ENCODE measurements at regions not wholly inside any gene's neighbourhood (a gene's known extent, or its start where the extent isn't known, plus 50 kb on each side); places are given as distances from the start of the nearest gene placed in this dataset.

- no peak overlapping the region for H2AK5ac ChIP-seq (ENCODE audit: low read depth, low read length)
- no TSS peak for BruUV-seq (replicated peaks)
- no peak overlapping the region for H3K4me3 ChIP-seq (ENCODE audit: insufficient read depth, low read depth, low read length)
- no peak overlapping the region for H3K4ac ChIP-seq (ENCODE audit: low read depth, low read length)
- no peak overlapping the region for H3K27ac ChIP-seq (ENCODE audit: insufficient read depth, low read length)
- H2AFZ ChIP-seq (replicated peaks; ENCODE audit: low read length, poor library complexity), result no peak overlapping the region
- H3K4me2 ChIP-seq (ENCODE audit: low read depth, low read length), result no peak overlapping the region
- TF ChIP-seq CTCF (conservative IDR thresholded peaks at IDR 0.05; ENCODE audit: low read depth, low read length) (no peak), ELK1 (IDR thresholded peaks at IDR 0.05; ENCODE audit: borderline replicate concordance, low read depth, low read length) (no peak), MAZ (IDR thresholded peaks at IDR 0.05; ENCODE audit: borderline replicate concordance, low read depth, low read length) (no peak), USF2 (IDR thresholded peaks at IDR 0.05; ENCODE audit: low read depth, low read length) (no peak), RFX5 (IDR thresholded peaks at IDR 0.05; ENCODE audit: low read depth, low read length) (no peak), BHLHE40 (IDR thresholded peaks at IDR 0.05; ENCODE audit: low read depth, low read length) (no peak), CHD1 (IDR thresholded peaks at IDR 0.05; ENCODE audit: low read depth, low read length) (no peak), FOS (IDR thresholded peaks at IDR 0.05; ENCODE audit: low read depth, low read length) (no peak), NFE2L2 (IDR thresholded peaks at IDR 0.05; ENCODE audit: low read depth, low read length) (no peak), RCOR1 (IDR thresholded peaks at IDR 0.05; ENCODE audit: insufficient replicate concordance, low read length) (no peak), MAFK (IDR thresholded peaks at IDR 0.05; ENCODE audit: low read depth, low read length) (no peak), RAD21 (IDR thresholded peaks at IDR 0.05; ENCODE audit: low read length) (no peak), MXI1 (IDR thresholded peaks at IDR 0.05; ENCODE audit: borderline replicate concordance, low read depth, low read length) (no peak), POLR2A (IDR thresholded peaks at IDR 0.05; ENCODE audit: low read depth, low read length) (no peak), CEBPB (IDR thresholded peaks at IDR 0.05; ENCODE audit: low read depth, low read length) (no peak), SMC3 (IDR thresholded peaks at IDR 0.05; ENCODE audit: low read depth, low read length) (no peak)
- CTCF ChIA-PET, result no interaction called here
- no peak overlapping the region for H3K18ac ChIP-seq (ENCODE audit: low read depth, low read length)
- intact Hi-C loops (cut with micrococcal nuclease), result no loop called here
- H3K23ac ChIP-seq (ENCODE audit: low read depth, low read length), result no peak overlapping the region
- no peak overlapping the region for H4K5ac ChIP-seq (ENCODE audit: low read depth, low read length)
- no peaks in the 10 kb centered on the region for H3K4me1 ChIP-seq (ENCODE audit: control insufficient read depth, insufficient read depth, low read length)
- no peak overlapping the region for H2BK120ac ChIP-seq (ENCODE audit: low read depth, low read length)
- H3K9me3 ChIP-seq (ENCODE audit: control insufficient read depth, insufficient read depth, low read length), result 0 out of 2 replicates have a peak, but pooled peaks cover 2% of the 10 kb centered on the region
- ATAC-seq (ENCODE audit: low read depth), result no peak
- H3K9ac ChIP-seq (ENCODE audit: low read depth, low read length), result no peak overlapping the region
- H3K79me1 ChIP-seq (ENCODE audit: low read depth in 1 of 2, low read length in 2 of 2), result no peaks in the 10 kb centered on the region
- no CpG with 5 or more reads among the region's 3 CpGs for WGBS, 2 experiments (ENCODE audit: extremely low coverage in 2 of 2, insufficient read length in 1 of 2)
- H3K14ac ChIP-seq (replicated peaks; ENCODE audit: low read depth, low read length), result no peak overlapping the region
- H4K8ac ChIP-seq (ENCODE audit: low read depth in 2 of 2, low read length in 2 of 2), result no peak overlapping the region
- H3K36me3 ChIP-seq (ENCODE audit: control insufficient read depth, insufficient read depth, low read length), result no peaks in the 10 kb centered on the region
- no peaks in the 10 kb centered on the region for H3K9me1 ChIP-seq (ENCODE audit: insufficient read depth, low read length)
- H2BK15ac ChIP-seq (ENCODE audit: low read depth, low read length), result no peak overlapping the region
- H4K91ac ChIP-seq (ENCODE audit: insufficient read depth, low read depth, low read length), result no peak overlapping the region
- DNase-seq, result no peak
- in situ Hi-C loops (cut with MboI; ENCODE audit: low sequenced_read_pairs), result no loop called here
- H2AK9ac ChIP-seq (replicated peaks; ENCODE audit: low read depth, low read length, poor library complexity), result no peak overlapping the region
- dilution Hi-C loops (cut with HindIII; ENCODE audit: low sequenced_read_pairs, unreplicated experiment), result no loop called here
- no peaks in the 10 kb centered on the region for H4K20me1 ChIP-seq (ENCODE audit: insufficient read depth, low read length)
- H2BK20ac ChIP-seq (ENCODE audit: low read depth, low read length), result no peak overlapping the region
- no peaks in the 10 kb centered on the region for H3K27me3 ChIP-seq (ENCODE audit: control insufficient read depth, insufficient read depth, low read length)
- H3K56ac ChIP-seq (ENCODE audit: extremely low read depth, insufficient read depth, low read length), result no peak overlapping the region
- POLR2A ChIA-PET (ENCODE audit: unreplicated experiment), result no interaction called here
- H2BK5ac ChIP-seq (ENCODE audit: low read depth, low read length, poor library complexity, severe bottlenecking), result no peak overlapping the region
Observed at GRCh38 chr11:81725701-81726100, 1008.0 kb downstream of the FAM181B start.
